ENCODE measurements at regions not wholly inside any gene's neighbourhood (a gene's known extent, or its start where the extent isn't known, plus 50 kb on each side); places are given as distances from the start of the nearest gene placed in this dataset.

- Histone ChIP-seq H3K27ac (ENCODE audit: low read depth, low read length) (no peak overlapping the region), H3K9me3 (ENCODE audit: control insufficient read depth, insufficient read depth, low read length) (no peaks in the 10 kb centered on the region), H3K36me3 (ENCODE audit: control insufficient read depth, insufficient read depth, low read length) (no peaks in the 10 kb centered on the region), H3K4me1 (ENCODE audit: control insufficient read depth, insufficient read depth, low read length) (no peaks in the 10 kb centered on the region), H3K4me3 (ENCODE audit: low read depth, low read length) (no peak overlapping the region), H3K27me3 (ENCODE audit: control insufficient read depth, insufficient read depth, low read length) (no peaks in the 10 kb centered on the region)
- 81% methylated on average over 15 of the region's 15 CpGs for WGBS (ENCODE audit: insufficient coverage)
- no peak for DNase-seq (ENCODE audit: low read depth in 4 of 6, low spot score in 6 of 6)
These were observed 76.8 kb upstream of the KLF6 start for GRCh38 chr10:3861795-3862194.

DNA sequence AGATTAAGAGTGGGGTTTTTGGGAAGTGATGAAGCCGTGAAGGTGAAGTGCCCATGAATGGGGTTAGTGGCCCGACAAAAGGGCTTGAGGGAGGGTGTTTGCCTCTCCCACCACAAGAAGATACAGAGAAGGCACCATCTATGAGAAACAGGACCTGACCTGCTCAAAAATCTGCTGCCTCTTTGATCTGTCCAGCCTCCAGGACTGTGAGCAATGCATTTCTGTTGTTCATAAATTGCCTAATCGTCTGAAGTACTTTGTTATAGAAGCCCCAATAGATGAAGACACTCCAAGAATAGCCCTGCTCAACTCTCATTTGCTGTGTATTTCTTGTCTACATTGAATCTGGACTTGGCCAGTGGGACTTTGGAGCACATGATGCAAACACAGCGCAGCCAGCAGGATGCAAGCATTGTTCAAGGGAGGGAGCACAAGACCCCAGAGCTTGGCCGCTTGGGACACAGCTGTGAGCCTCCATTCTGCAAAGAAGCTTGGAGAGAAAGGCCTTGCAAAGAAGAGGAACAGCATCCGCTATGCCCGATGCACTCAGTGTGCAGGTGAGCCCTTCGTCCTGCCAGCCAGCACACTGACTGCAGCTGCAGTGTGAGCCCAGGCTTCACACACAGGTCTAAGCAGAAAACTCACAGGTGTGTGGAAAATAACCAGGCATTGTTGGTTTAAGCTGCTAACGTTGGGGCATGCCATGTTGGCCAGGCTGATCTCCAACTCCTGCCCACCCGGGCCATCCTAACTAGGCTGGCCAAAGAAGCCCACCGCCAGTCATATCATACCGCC, 73.2 kb upstream of the KLF6 start:
- WGBS (ENCODE audit: insufficient coverage), result 85% methylated on average over 10 of the region's 12 CpGs
- Histone ChIP-seq H3K4me1 (ENCODE audit: control insufficient read depth, insufficient read depth, low read length) (no peaks in the 10 kb centered on the region), H3K4me3 (ENCODE audit: low read depth, low read length) (no peak overlapping the region), H3K27me3 (ENCODE audit: control insufficient read depth, insufficient read depth, low read length) (no peaks in the 10 kb centered on the region), H3K36me3 (ENCODE audit: control insufficient read depth, insufficient read depth, low read length) (no peaks in the 10 kb centered on the region), H3K27ac (ENCODE audit: low read depth, low read length) (no peak overlapping the region), H3K9me3 (ENCODE audit: control insufficient read depth, insufficient read depth, low read length) (no peaks in the 10 kb centered on the region)
- no peak for DNase-seq (ENCODE audit: low read depth in 4 of 6, low spot score in 6 of 6)

DNA sequence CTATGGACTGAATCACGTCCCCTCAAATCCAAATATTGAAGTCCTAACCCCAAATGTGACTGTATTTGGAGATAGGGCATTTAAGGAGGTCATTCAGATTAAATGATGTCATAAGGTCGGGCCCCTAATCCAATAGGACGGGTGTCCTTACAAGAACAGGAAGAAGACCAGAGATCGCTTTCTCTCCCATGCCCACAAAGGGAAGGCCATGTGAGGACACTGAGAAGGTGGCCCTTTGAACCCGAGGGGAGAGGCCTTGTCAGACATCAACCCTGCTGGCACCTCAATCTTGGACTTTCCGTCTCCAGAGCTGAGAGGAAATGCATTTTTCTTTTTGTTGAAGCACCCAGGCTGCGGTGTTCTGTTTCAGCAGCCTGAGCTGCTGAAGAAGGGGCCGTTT, 72.3 kb upstream of the KLF6 start:
- no peaks in the 10 kb centered on the region for H3K9me3 ChIP-seq (ENCODE audit: control insufficient read depth, insufficient read depth, low read length)
- no peak overlapping the region for H3K27ac ChIP-seq (ENCODE audit: low read depth, low read length)
- H3K4me1 ChIP-seq (ENCODE audit: control insufficient read depth, insufficient read depth, low read length), result peaks cover 4% of the 10 kb centered on the region
- 88% methylated on average over 5 of the region's 8 CpGs for WGBS (ENCODE audit: insufficient coverage)
- no peaks in the 10 kb centered on the region for H3K27me3 ChIP-seq (ENCODE audit: control insufficient read depth, insufficient read depth, low read length)
- H3K4me3 ChIP-seq (ENCODE audit: low read depth, low read length), result no peak overlapping the region
- no peaks in the 10 kb centered on the region for H3K36me3 ChIP-seq (ENCODE audit: control insufficient read depth, insufficient read depth, low read length)
- DNase-seq (ENCODE audit: low read depth in 4 of 6, low spot score in 6 of 6), result no peak

GRCh38 chr10:3856593-3856992, 71.6 kb upstream of the KLF6 start:
- DNase-seq (ENCODE audit: low read depth in 4 of 6, low spot score in 6 of 6), result no peak
- Histone ChIP-seq H3K4me1 (ENCODE audit: control insufficient read depth, insufficient read depth, low read length) (peaks cover 4% of the 10 kb centered on the region), H3K27ac (ENCODE audit: low read depth, low read length) (no peak overlapping the region), H3K36me3 (ENCODE audit: control insufficient read depth, insufficient read depth, low read length) (no peaks in the 10 kb centered on the region), H3K4me3 (ENCODE audit: low read depth, low read length) (no peak overlapping the region), H3K9me3 (ENCODE audit: control insufficient read depth, insufficient read depth, low read length) (no peaks in the 10 kb centered on the region), H3K27me3 (ENCODE audit: control insufficient read depth, insufficient read depth, low read length) (no peaks in the 10 kb centered on the region)
- WGBS (ENCODE audit: insufficient coverage), result 77% methylated on average over 4 of the region's 7 CpGs

- Histone ChIP-seq H3K4me3 (ENCODE audit: low read depth, low read length) (no peak overlapping the region), H3K4me1 (ENCODE audit: control insufficient read depth, insufficient read depth, low read length) (peaks cover 4% of the 10 kb centered on the region), H3K9me3 (ENCODE audit: control insufficient read depth, insufficient read depth, low read length) (no peaks in the 10 kb centered on the region), H3K27ac (ENCODE audit: low read depth, low read length) (peak overlapping the region; percentile 47), H3K36me3 (ENCODE audit: control insufficient read depth, insufficient read depth, low read length) (no peaks in the 10 kb centered on the region), H3K27me3 (ENCODE audit: control insufficient read depth, insufficient read depth, low read length) (no peaks in the 10 kb centered on the region)
- 65% methylated on average over 11 of the region's 11 CpGs for WGBS (ENCODE audit: insufficient coverage)
- peak in 1 of 6 donors; percentile 40 for DNase-seq (ENCODE audit: low read depth in 4 of 6, low spot score in 6 of 6)
These were observed 68.7 kb upstream of the KLF6 start for GRCh38 chr10:3853547-3854303.

GRCh38 chr10:3853016-3853415, 68.0 kb upstream of the KLF6 start:
- Histone ChIP-seq H3K4me1 (ENCODE audit: control insufficient read depth, insufficient read depth, low read length) (peaks cover 4% of the 10 kb centered on the region), H3K27me3 (ENCODE audit: control insufficient read depth, insufficient read depth, low read length) (no peaks in the 10 kb centered on the region), H3K9me3 (ENCODE audit: control insufficient read depth, insufficient read depth, low read length) (no peaks in the 10 kb centered on the region), H3K36me3 (ENCODE audit: control insufficient read depth, insufficient read depth, low read length) (no peaks in the 10 kb centered on the region), H3K4me3 (ENCODE audit: low read depth, low read length) (no peak overlapping the region), H3K27ac (ENCODE audit: low read depth, low read length) (peak overlapping the region; percentile 47)
- no peak for DNase-seq (ENCODE audit: low read depth in 4 of 6, low spot score in 6 of 6)
- WGBS (ENCODE audit: insufficient coverage), result 75% methylated on average over 7 of the region's 10 CpGs

DNA sequence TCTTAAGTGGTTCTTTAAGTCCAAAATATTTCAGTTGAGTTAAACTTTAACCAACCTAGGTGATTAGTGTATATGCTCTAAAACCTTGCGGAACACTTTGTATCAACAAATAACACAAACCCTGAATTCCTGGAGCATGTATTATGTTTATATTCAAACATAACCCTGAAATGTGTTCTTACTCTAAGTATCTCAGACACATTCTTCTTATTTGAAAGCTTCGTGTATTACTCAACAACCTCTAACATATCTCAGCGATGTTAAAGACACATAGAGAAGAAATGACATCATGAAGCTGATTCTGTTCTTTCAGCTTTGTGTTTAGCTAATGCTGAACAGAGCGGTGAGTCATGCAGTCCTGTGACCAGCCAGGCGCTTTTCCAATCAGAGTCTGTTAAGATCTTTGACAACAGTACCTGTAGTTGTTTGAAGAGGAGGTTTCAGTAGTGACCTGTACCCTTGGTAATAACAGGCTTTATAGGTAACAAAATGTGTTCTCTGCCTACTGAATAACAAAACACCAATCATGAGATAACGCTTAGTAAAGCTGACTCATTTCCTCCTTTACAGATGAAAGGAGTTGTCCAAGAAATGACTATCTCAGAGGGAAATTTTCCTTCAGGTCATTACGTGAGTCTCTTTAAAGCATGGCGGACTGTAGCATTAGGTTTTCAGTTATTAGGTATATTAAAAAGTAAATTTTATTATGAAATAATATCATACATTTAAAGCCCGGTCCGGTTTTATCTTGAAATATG, 67.3 kb upstream of the KLF6 start:
- H3K4me3 ChIP-seq (ENCODE audit: low read depth, low read length), result no peak overlapping the region
- peak overlapping the region; percentile 40 for H3K27ac ChIP-seq (ENCODE audit: low read depth, low read length)
- 72% methylated on average over 5 of the region's 10 CpGs for WGBS (ENCODE audit: insufficient coverage)
- H3K4me1 ChIP-seq (ENCODE audit: control insufficient read depth, insufficient read depth, low read length), result peaks cover 4% of the 10 kb centered on the region
- DNase-seq (ENCODE audit: low read depth in 4 of 6, low spot score in 6 of 6), result peak in 1 of 6 donors; percentile 47
- H3K36me3 ChIP-seq (ENCODE audit: control insufficient read depth, insufficient read depth, low read length), result no peaks in the 10 kb centered on the region
- H3K9me3 ChIP-seq (ENCODE audit: control insufficient read depth, insufficient read depth, low read length), result no peaks in the 10 kb centered on the region
- H3K27me3 ChIP-seq (ENCODE audit: control insufficient read depth, insufficient read depth, low read length), result no peaks in the 10 kb centered on the region

DNA sequence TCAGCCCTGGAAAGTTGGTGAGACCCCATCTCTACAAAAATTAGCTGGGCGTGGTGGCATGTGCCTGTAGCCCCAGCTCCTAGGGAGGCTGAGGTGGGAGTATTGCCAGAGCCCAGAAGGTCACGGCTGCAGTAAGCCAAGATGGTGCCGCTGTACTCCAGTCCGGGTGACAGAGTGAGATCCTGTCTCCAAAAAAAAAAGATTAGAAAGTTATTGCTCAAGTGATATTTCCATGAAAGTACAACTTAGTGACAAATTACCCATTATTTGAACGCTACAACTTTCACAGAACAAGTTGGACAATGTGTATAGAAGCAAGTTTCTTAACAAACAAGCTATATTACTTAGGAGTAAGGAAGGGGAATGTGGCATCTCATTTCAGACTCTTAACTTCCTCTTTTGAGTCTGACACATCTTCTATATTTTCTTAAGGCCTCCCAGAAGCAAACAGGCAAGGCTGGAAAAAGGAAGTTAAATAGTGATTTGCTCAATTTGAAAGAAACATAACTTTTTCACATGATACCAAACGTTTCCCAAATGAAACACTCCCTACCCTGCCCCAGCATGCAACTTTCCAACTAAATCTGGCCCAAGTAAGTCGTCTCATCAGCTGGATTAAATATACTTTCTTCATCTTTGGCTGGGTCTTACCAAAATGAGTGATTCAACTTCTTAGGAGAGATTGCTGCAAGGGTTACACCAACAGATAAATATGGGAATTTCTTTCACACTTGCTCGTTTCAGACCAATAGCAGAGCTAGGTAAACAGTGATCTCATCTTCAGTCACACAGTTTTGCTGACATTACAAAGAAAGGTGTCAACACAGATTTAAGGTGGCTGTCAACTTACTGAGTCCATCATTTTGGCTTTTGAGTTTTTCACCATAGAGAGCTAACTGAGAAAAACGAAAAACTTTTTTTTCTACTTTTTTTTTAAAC, 66.3 kb upstream of the KLF6 start:
- Histone ChIP-seq H3K4me1 (ENCODE audit: control insufficient read depth, insufficient read depth, low read length) (peaks cover 4% of the 10 kb centered on the region), H3K9me3 (ENCODE audit: control insufficient read depth, insufficient read depth, low read length) (no peaks in the 10 kb centered on the region), H3K27ac (ENCODE audit: low read depth, low read length) (peak overlapping the region; percentile 40), H3K36me3 (ENCODE audit: control insufficient read depth, insufficient read depth, low read length) (no peaks in the 10 kb centered on the region), H3K4me3 (ENCODE audit: low read depth, low read length) (no peak overlapping the region), H3K27me3 (ENCODE audit: control insufficient read depth, insufficient read depth, low read length) (no peaks in the 10 kb centered on the region)
- peak in 1 of 6 donors; percentile 24 for DNase-seq (ENCODE audit: low read depth in 4 of 6, low spot score in 6 of 6)
- 84% methylated on average over 3 of the region's 9 CpGs for WGBS (ENCODE audit: insufficient coverage)
